Esophagus muscularis mucosa (tissue), 4 donors: ENCODE measurements at regions not wholly inside any gene's neighbourhood (a gene's known extent, or its start where the extent isn't known, plus 50 kb on each side); places are given as distances from the start of the nearest gene placed in this dataset.

Experiments used
- DNase-seq: peaks from one replicate; pipeline ENCODE4 v3.0.0-alpha.2; 2017; ENCODE audit errors: extremely low spot score
- H3K27ac ChIP-seq, 4 donors: fragments of 200-600 bp; sonication (generic); replicated peaks in 1 of 4; 1 replicate in 3 of 4; 2 replicates in 1 of 4; pipeline ENCODE4 v1.5.1; 2016 to 2019; ENCODE audit warnings: mild to moderate bottlenecking in 1 of 4
- H3K27me3 ChIP-seq, 4 donors: fragments of 200-600 bp; sonication (generic); one replicate each; pipeline versions ENCODE4 v1.5.1 to v1.6.0; 2016 to 2019
- H3K36me3 ChIP-seq, 4 donors: fragments of 200-600 bp; sonication (generic); one replicate each; pipeline ENCODE4 v1.5.1; 2016 to 2019
- H3K4me1 ChIP-seq, 4 donors: fragments of 200-600 bp; sonication (generic); one replicate each; pipeline ENCODE4 v1.5.1; 2016 to 2019
- H3K4me3 ChIP-seq, 4 donors: fragments of 200-600 bp; sonication (generic); 1 replicate in 2 of 4; 2 replicates in 2 of 4; pipeline ENCODE4 v1.5.1; 2016 to 2019; ENCODE audit warnings: mild to moderate bottlenecking in 4 of 4, moderate library complexity in 1 of 4
- H3K9me3 ChIP-seq, 4 donors: fragments of 200-600 bp; sonication (generic); 1 replicate in 3 of 4; 2 replicates in 1 of 4; pipeline ENCODE4 v1.5.1; 2016 to 2019
- CTCF ChIP-seq, 3 experiments: fragments of 200-600 bp in 2 of 3; fragments of 450-650 bp in 1 of 3; sonication (generic) in 2 of 3; IDR thresholded peaks; one replicate each; pipeline ENCODE4 v1.5.1; 2017 to 2019; ENCODE audit warnings: antibody characterized with exemption in 3 of 3, mild to moderate bottlenecking in 2 of 3, moderate library complexity in 1 of 3
- EP300 ChIP-seq: sonication (generic); formaldehyde crosslinking; IDR thresholded peaks from one replicate; pipeline ENCODE4 v1.6.1; 2017; ENCODE audit warnings: antibody characterized with exemption
- POLR2A ChIP-seq: fragments of 450-650 bp; IDR thresholded peaks from one replicate; pipeline ENCODE4 v1.6.1; 2017; ENCODE audit warnings: antibody characterized with exemption, moderate library complexity, mild to moderate bottlenecking, low read depth
- POLR2AphosphoS5 ChIP-seq, 2 donors: sonication (generic); formaldehyde crosslinking; IDR thresholded peaks; one replicate each; pipeline ENCODE4 v1.6.1; 2017; ENCODE audit warnings: antibody characterized with exemption in 2 of 2
- WGBS: methylation state at CpG from one replicate; pipeline ENCODE4 v1.1.5; 2018; 5-methylcytosine and 5-hydroxymethylcytosine counted together
- intact Hi-C: fragments of 100-400 bp; cut with DNase I; formaldehyde crosslinking; loops from one replicate; pipeline ENCODE4 v1.15.1; 2023

GRCh38 chr5:2472670-2473069 is 278.8 kb downstream of the IRX2 start:
- peaks cover 0 to 20% (median 0%) of the 10 kb centered on the region in 4 donors for H3K27me3 ChIP-seq
- H3K4me3 ChIP-seq, result no peak overlapping the region
- no peaks in the 10 kb centered on the region for H3K9me3 ChIP-seq
- H3K36me3 ChIP-seq, result no peaks in the 10 kb centered on the region
- H3K4me1 ChIP-seq, result no peaks in the 10 kb centered on the region
- TF ChIP-seq EP300, result no peak
- TF ChIP-seq POLR2A, result no peak
- TF ChIP-seq CTCF (IDR thresholded peaks at IDR 0.05), result no peak
- no peak for TF ChIP-seq POLR2AphosphoS5 (IDR thresholded peaks at IDR 0.05)
- DNase-seq, result no peak
- WGBS, result 79% methylated on average over 5 of the region's 5 CpGs
- no peak overlapping the region for H3K27ac ChIP-seq
- intact Hi-C loops, result no loop called here

GRCh38 chr5:2471152-2471879 is 280.2 kb downstream of the IRX2 start:
- Histone ChIP-seq H3K9me3 (no peaks in the 10 kb centered on the region), H3K36me3 (no peaks in the 10 kb centered on the region), H3K27me3 (peaks cover 0 to 22% (median 0%) of the 10 kb centered on the region in 4 donors), H3K27ac (no peak overlapping the region), H3K4me3 (no peak overlapping the region), H3K4me1 (no peaks in the 10 kb centered on the region)
- intact Hi-C loops, result no loop called here
- 73% methylated on average over 3 of the region's 3 CpGs for WGBS
- DNase-seq, result no peak
- TF ChIP-seq EP300, result no peak
- TF ChIP-seq POLR2A, result no peak
- TF ChIP-seq POLR2AphosphoS5 (IDR thresholded peaks at IDR 0.05), result no peak

GRCh38 chr5:2466966-2467365 is 284.5 kb downstream of the IRX2 start:
- no peak overlapping the region for H3K4me3 ChIP-seq
- H3K4me1 ChIP-seq, result no peaks in the 10 kb centered on the region
- no peak overlapping the region for H3K27ac ChIP-seq
- no peaks in the 10 kb centered on the region for H3K36me3 ChIP-seq
- DNase-seq, result no peak
- WGBS, result 42% methylated on average over 9 of the region's 9 CpGs
- TF ChIP-seq EP300, result no peak
- no peak for TF ChIP-seq POLR2AphosphoS5 (IDR thresholded peaks at IDR 0.05)
- no peak for TF ChIP-seq CTCF (IDR thresholded peaks at IDR 0.05)
- no peak for TF ChIP-seq POLR2A
- H3K27me3 ChIP-seq, result peaks cover 0 to 37% (median 0%) of the 10 kb centered on the region in 4 donors
- intact Hi-C loops, result no loop called here
- no peaks in the 10 kb centered on the region for H3K9me3 ChIP-seq

GRCh38 chr5:2465383-2465782 is 286.1 kb downstream of the IRX2 start:
- H3K4me3 ChIP-seq, result no peak overlapping the region
- peaks cover 0 to 36% (median 0%) of the 10 kb centered on the region in 4 donors for H3K27me3 ChIP-seq
- no peak for TF ChIP-seq EP300
- DNase-seq, result no peak
- H3K9me3 ChIP-seq, result no peaks in the 10 kb centered on the region
- WGBS, result 56% methylated on average over 10 of the region's 10 CpGs
- H3K36me3 ChIP-seq, result no peaks in the 10 kb centered on the region
- H3K4me1 ChIP-seq, result no peaks in the 10 kb centered on the region
- H3K27ac ChIP-seq, result no peak overlapping the region
- intact Hi-C loops, result no loop called here

- no peaks in the 10 kb centered on the region for H3K9me3 ChIP-seq
- no peaks in the 10 kb centered on the region for H3K36me3 ChIP-seq
- intact Hi-C loops, result no loop called here
- no peak overlapping the region for H3K4me3 ChIP-seq
- 75% methylated on average over 7 of the region's 9 CpGs for WGBS
- H3K27ac ChIP-seq, result no peak overlapping the region
- DNase-seq, result no peak
- no peak for TF ChIP-seq POLR2AphosphoS5 (IDR thresholded peaks at IDR 0.05)
- no peak for TF ChIP-seq CTCF (IDR thresholded peaks at IDR 0.05)
- TF ChIP-seq EP300, result no peak
- no peak for TF ChIP-seq POLR2A
- no peaks in the 10 kb centered on the region for H3K4me1 ChIP-seq
- H3K27me3 ChIP-seq, result peaks cover 0 to 40% (median 0%) of the 10 kb centered on the region in 4 donors
Observed at GRCh38 chr5:2464141-2464540, 287.3 kb downstream of the IRX2 start.
